ENCODE measurements at regions not wholly inside any gene's neighbourhood (a gene's known extent, or its start where the extent isn't known, plus 50 kb on each side); places are given as distances from the start of the nearest gene placed in this dataset.

DNA sequence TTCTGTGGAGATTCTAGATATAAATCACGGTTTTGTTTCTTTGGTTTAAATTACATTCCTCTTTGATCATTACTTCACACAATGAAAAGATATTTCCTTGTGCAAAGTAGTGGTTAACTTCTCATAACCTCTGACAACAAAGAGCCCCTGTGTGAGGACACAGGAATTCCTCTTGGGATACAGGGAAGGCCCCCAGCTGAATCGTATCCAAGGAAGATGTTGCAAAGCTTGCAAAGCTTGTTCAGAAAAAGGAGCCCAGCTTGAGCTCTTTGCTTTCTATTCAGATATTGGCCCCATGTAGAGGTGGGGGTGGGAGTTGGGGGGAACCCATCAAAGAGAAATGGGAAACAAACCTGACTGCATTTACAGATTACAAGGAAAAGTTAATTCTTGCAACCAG is 145.7 kb downstream of the RELL1 start:
- TF ChIP-seq YY1 (IDR thresholded peaks at IDR 0.05) (no peak), EGR1 (IDR thresholded peaks at IDR 0.05; ENCODE audit: low read depth in 2 of 2) (no peak), HNF4A (conservative IDR thresholded peaks at IDR 0.05) (no peak), GABPA (IDR thresholded peaks at IDR 0.05 in 1 of 2, conservative IDR thresholded peaks at IDR 0.05 in 1 of 2) (no peak), JUND (IDR thresholded peaks at IDR 0.05) (no peak), TAF1 (conservative IDR thresholded peaks at IDR 0.05) (no peak), ZBTB33 (IDR thresholded peaks at IDR 0.05) (no peak)
- TF ChIP-seq, protein P1, sequence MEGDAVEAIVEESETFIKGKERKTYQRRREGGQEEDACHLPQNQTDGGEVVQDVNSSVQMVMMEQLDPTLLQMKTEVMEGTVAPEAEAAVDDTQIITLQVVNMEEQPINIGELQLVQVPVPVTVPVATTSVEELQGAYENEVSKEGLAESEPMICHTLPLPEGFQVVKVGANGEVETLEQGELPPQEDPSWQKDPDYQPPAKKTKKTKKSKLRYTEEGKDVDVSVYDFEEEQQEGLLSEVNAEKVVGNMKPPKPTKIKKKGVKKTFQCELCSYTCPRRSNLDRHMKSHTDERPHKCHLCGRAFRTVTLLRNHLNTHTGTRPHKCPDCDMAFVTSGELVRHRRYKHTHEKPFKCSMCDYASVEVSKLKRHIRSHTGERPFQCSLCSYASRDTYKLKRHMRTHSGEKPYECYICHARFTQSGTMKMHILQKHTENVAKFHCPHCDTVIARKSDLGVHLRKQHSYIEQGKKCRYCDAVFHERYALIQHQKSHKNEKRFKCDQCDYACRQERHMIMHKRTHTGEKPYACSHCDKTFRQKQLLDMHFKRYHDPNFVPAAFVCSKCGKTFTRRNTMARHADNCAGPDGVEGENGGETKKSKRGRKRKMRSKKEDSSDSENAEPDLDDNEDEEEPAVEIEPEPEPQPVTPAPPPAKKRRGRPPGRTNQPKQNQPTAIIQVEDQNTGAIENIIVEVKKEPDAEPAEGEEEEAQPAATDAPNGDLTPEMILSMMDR (IDR thresholded peaks at IDR 0.05; ENCODE audit: low read depth, low read length, missing input control) = no peak
- TF ChIP-seq, protein P2, sequence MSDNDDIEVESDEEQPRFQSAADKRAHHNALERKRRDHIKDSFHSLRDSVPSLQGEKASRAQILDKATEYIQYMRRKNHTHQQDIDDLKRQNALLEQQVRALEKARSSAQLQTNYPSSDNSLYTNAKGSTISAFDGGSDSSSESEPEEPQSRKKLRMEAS (IDR thresholded peaks at IDR 0.05) = no peak
- TF ChIP-seq, protein P3, sequence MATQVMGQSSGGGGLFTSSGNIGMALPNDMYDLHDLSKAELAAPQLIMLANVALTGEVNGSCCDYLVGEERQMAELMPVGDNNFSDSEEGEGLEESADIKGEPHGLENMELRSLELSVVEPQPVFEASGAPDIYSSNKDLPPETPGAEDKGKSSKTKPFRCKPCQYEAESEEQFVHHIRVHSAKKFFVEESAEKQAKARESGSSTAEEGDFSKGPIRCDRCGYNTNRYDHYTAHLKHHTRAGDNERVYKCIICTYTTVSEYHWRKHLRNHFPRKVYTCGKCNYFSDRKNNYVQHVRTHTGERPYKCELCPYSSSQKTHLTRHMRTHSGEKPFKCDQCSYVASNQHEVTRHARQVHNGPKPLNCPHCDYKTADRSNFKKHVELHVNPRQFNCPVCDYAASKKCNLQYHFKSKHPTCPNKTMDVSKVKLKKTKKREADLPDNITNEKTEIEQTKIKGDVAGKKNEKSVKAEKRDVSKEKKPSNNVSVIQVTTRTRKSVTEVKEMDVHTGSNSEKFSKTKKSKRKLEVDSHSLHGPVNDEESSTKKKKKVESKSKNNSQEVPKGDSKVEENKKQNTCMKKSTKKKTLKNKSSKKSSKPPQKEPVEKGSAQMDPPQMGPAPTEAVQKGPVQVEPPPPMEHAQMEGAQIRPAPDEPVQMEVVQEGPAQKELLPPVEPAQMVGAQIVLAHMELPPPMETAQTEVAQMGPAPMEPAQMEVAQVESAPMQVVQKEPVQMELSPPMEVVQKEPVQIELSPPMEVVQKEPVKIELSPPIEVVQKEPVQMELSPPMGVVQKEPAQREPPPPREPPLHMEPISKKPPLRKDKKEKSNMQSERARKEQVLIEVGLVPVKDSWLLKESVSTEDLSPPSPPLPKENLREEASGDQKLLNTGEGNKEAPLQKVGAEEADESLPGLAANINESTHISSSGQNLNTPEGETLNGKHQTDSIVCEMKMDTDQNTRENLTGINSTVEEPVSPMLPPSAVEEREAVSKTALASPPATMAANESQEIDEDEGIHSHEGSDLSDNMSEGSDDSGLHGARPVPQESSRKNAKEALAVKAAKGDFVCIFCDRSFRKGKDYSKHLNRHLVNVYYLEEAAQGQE (IDR thresholded peaks at IDR 0.05) = no peak
